ENCODE measurements at regions not wholly inside any gene's neighbourhood (a gene's known extent, or its start where the extent isn't known, plus 50 kb on each side); places are given as distances from the start of the nearest gene placed in this dataset.
"Not testable (repeated sequence)": the region's sequence is repeated elsewhere in the genome, so short reads cannot be mapped to it uniquely, and the experiment has no call there.

- DNase-seq (ENCODE audit: low spot score): no peak
Measured at GRCh38 chr5:108696951-108697715, 50.6 kb upstream of the FER start.

GRCh38 chr5:108696407-108696806 is 51.3 kb upstream of the FER start:
- DNase-seq (ENCODE audit: low spot score): no peak

- DNase-seq (ENCODE audit: low spot score): no peak
Measured at GRCh38 chr5:108688485-108688884, 59.2 kb upstream of the FER start.

GRCh38 chr5:108687595-108688200 is 60.0 kb upstream of the FER start:
- DNase-seq (ENCODE audit: low spot score): no peak

GRCh38 chr5:108686676-108687075 is 61.0 kb upstream of the FER start:
- DNase-seq (ENCODE audit: low spot score): no peak

GRCh38 chr5:108685448-108686216 is 62.1 kb upstream of the FER start:
- DNase-seq (ENCODE audit: low spot score): not testable (repeated sequence)

GRCh38 chr5:108681079-108681921 is 66.4 kb upstream of the FER start:
- DNase-seq (ENCODE audit: low spot score): peak; percentile 34

- DNase-seq (ENCODE audit: low spot score): no peak
Measured at GRCh38 chr5:108678091-108678490, 69.6 kb upstream of the FER start.

- DNase-seq (ENCODE audit: low spot score): no peak
Measured at GRCh38 chr5:108675736-108676135, 72.0 kb upstream of the FER start.

- DNase-seq (ENCODE audit: low spot score): no peak
Measured at GRCh38 chr5:108672639-108673038, 75.1 kb upstream of the FER start.

GRCh38 chr5:108670591-108671289 is 77.0 kb upstream of the FER start:
- DNase-seq (ENCODE audit: low spot score): no peak

GRCh38 chr5:108669462-108669861 is 78.2 kb upstream of the FER start:
- DNase-seq (ENCODE audit: low spot score): no peak

- DNase-seq (ENCODE audit: low spot score): no peak
Measured at GRCh38 chr5:108661590-108662219, 86.0 kb upstream of the FER start.

- no peak for DNase-seq (ENCODE audit: low spot score)
Measured at GRCh38 chr5:108661024-108661423, 86.7 kb upstream of the FER start.

- no peak for DNase-seq (ENCODE audit: low spot score)
Measured at GRCh38 chr5:108660291-108660690, 87.4 kb upstream of the FER start.

- DNase-seq (ENCODE audit: low spot score): no peak
Measured at GRCh38 chr5:108659531-108659930, 88.2 kb upstream of the FER start.

GRCh38 chr5:108655750-108656450 is 91.8 kb upstream of the FER start:
- no peak for DNase-seq (ENCODE audit: low spot score)

- no peak for DNase-seq (ENCODE audit: low spot score)
Measured at GRCh38 chr5:108654051-108654450, 93.6 kb upstream of the FER start.

GRCh38 chr5:108653201-108653600 is 94.5 kb upstream of the FER start:
- DNase-seq (ENCODE audit: low spot score): no peak

GRCh38 chr5:108650997-108651396 is 96.7 kb upstream of the FER start:
- DNase-seq (ENCODE audit: low spot score): no peak

Data from HuH-7 (cell line).